IPS-18c (cell line): ENCODE measurements at regions not wholly inside any gene's neighbourhood (a gene's known extent, or its start where the extent isn't known, plus 50 kb on each side); places are given as distances from the start of the nearest gene placed in this dataset.

ENCODE experiments used
- H3K4me3 ChIP-seq: 2 replicates; pipeline ENCODE4 v1.7.0; 2013; ENCODE audit warnings: low read depth, mild to moderate bottlenecking, low read length, moderate library complexity; ENCODE audit not compliant: insufficient read depth
- H3K9me3 ChIP-seq: one replicate; pipeline ENCODE4 v1.6.1; 2013; ENCODE audit warnings: mild to moderate bottlenecking, low read length, moderate library complexity; ENCODE audit not compliant: control insufficient read depth, insufficient read depth

- peaks cover 3% of the 10 kb centered on the region for H3K9me3 ChIP-seq
- no peak overlapping the region for H3K4me3 ChIP-seq
Measured at GRCh38 chr2:236317938-236318396, 53.8 kb upstream of the ASB18 start.

- Histone ChIP-seq H3K4me3 (no peak overlapping the region), H3K9me3 (peaks cover 3% of the 10 kb centered on the region)
Measured at GRCh38 chr2:236318401-236318800, 54.2 kb upstream of the ASB18 start.

- H3K9me3 ChIP-seq: peaks cover 3% of the 10 kb centered on the region
- H3K4me3 ChIP-seq: no peak overlapping the region
Measured at GRCh38 chr2:236319036-236319435, 54.8 kb upstream of the ASB18 start.

DNA sequence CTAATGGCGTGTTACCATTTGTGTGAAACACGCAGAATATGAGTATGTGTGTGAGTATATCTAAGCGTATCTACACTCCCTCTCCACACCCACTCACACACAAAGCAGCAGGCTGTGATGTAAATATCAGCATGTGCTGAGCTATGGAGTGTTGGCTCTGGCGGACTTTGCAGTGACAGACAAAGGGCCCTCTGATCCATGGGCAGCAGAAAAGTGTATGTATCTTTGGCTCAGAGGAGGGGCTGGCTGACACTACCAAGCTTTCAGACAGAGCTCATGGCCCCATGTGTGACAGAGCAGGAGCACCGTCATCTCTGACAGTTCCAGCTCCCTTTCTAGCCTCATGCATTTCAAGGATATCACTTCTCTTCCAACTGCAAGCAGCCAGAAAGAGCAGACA lies 57.2 kb upstream of the ASB18 start:
- peaks cover 3% of the 10 kb centered on the region for H3K9me3 ChIP-seq
- no peak overlapping the region for H3K4me3 ChIP-seq

- Histone ChIP-seq H3K4me3 (no peak overlapping the region), H3K9me3 (no peaks in the 10 kb centered on the region)
Measured at GRCh38 chr2:236333417-236334121, 69.4 kb upstream of the ASB18 start.

DNA sequence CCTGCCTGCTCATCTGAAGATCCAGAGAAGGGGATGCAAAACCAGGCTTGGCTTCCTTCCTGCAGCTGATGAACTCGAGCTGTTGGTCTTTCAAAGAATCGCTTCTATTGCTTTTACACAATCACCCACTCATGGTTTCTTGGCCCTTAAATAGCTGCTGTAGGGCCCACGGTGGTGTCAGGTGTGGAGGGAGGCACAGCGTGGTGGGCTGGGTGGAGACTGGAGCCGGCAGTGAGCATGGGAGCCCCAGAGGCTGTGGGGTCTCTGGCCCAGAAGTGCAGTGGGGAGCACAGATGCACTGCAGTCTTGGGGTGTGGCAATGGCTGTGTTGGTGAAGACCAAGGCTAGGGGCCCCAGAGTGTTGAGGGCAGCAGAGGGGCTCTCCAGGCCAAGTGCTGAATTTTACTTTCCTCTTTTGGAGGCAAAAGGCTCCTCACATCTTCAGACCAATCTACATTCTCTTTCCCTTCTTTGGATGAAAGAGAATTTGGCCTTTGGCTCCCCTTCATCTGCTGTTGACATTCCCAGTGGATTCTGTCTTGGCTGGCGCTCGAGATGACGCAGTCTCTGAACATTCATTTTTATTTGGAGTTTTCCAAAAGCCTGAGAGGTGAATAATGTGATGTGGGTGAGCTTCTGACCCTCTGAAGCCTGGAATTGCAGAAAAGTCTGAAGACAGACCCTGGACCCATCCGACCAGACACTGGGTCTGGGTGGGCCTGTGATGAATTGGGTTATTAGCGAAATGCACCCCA lies 70.1 kb upstream of the ASB18 start:
- H3K4me3 ChIP-seq: no peak overlapping the region
- H3K9me3 ChIP-seq: no peaks in the 10 kb centered on the region

- Histone ChIP-seq H3K9me3 (no peaks in the 10 kb centered on the region), H3K4me3 (no peak overlapping the region)
Measured at GRCh38 chr2:236335696-236336574, 71.7 kb upstream of the ASB18 start.

DNA sequence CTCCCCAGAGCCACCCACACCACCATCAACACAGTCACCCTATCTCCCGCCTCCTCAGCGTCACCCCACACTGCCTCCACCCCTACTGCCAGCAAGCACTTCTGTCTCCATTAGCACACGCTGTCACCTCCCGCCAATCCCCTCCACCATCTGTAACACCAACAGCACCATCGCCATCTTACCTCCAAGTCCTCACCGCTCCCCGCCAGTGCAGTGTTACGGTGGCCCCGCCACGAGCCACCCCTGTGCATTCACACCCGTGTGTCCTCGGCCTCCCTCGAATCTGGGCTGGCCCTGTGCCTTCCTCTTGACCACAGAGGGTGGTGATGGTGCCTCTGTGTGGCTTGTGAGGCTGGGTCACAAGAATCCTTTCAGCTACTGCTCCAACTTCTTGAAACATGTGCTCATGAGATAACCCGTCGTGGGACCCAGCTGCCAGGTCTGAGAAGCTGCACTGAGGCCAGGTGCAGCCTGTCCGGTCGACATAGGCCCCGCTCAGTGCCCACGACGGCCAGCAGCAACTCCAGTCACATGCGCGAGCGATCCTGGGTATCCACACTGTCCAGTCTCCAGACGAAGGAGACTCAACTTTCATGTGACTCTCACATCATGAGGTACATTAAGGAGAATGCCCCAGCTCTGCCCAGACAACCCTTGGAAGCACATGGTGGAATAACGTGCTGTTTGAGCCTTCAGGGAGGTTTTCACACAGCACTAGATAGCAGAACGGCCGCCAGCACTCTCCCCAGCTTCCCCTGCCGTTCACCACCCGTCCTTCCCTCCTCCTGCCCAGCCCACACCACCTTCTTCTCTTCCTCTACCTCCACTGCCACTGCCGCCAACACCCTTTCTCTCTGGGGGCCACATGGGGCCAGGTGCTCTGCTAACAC lies 72.6 kb upstream of the ASB18 start:
- Histone ChIP-seq H3K9me3 (no peaks in the 10 kb centered on the region), H3K4me3 (no peak overlapping the region)

GRCh38 chr2:236337465-236338325 lies 73.5 kb upstream of the ASB18 start:
- Histone ChIP-seq H3K4me3 (no peak overlapping the region), H3K9me3 (no peaks in the 10 kb centered on the region)

DNA sequence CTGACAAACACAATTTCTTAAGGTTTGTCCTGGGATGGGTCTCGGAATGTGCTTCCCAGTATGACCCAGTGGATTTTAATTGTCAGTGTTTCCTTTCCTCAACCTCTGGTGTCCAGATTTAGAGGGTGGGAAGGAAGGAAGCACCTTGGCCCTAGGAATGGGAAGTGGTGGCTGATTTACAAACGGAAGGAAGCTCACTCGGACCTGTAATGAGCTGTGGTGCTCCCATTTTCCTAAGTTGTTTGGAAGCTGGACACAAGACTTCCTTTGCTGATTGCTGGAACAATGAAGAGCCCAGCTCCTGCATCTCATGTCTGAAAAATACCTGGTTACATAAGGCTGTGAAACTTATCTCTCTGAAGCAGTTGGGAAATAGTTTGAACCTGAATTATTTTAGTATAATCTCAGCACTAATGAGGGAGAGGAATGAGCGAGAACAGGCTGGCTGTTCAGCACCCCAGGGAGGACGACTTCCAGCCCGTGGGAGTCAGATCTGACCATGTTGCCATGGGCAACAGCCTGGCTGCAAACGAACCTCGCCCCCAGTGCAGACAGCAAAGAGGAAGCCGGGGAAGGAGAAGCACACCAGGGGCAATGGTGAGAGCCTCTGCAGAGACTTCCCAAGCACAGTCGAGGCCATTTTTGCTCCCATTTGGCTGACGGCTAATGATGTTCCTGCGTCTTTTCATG lies 74.4 kb upstream of the ASB18 start:
- no peak overlapping the region for H3K4me3 ChIP-seq
- no peaks in the 10 kb centered on the region for H3K9me3 ChIP-seq

DNA sequence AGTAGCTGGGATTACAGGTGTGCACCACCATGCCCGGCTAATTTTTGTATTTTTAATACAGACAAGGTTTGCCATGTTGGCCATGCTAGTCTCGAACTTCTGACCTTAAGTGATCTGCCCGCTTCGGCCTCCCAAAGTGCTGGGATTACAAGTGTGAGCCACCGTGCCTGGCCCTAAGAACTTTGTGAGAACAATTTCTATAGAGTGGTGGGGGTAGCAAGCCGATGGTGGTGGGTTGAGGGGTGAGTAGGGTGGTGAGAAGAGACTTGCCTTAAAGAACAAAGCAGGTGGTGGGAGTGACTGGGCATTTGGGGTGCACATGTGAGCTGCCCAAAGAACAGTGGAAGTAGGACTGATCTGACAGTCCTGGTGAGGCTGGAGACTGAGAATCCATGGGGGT lies 76.0 kb upstream of the ASB18 start:
- Histone ChIP-seq H3K4me3 (no peak overlapping the region), H3K9me3 (no peaks in the 10 kb centered on the region)

GRCh38 chr2:236341067-236341466 lies 76.9 kb upstream of the ASB18 start:
- H3K9me3 ChIP-seq: no peaks in the 10 kb centered on the region
- no peak overlapping the region for H3K4me3 ChIP-seq

GRCh38 chr2:236341721-236342120 lies 77.5 kb upstream of the ASB18 start:
- Histone ChIP-seq H3K9me3 (no peaks in the 10 kb centered on the region), H3K4me3 (no peak overlapping the region)

DNA sequence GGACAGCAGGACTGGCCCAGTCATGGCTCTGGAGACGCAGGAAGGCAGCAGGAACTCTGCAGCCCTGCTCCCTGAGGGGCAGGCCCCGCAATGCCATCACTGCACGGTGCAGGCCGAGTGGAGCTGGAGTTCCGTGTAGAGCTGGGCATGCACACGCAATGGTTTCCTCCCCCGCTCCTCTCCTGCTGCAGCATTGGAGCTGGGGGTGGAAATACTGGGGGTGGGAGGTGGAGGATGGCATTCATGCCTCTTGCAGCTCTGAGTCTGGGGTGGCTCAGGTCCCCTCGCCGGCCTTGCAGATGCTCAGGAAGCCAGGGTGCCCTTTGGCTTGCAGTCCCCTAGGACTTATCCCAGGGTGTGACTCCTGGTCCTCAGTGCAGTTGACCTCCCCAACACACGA lies 78.3 kb upstream of the ASB18 start:
- Histone ChIP-seq H3K4me3 (no peak overlapping the region), H3K9me3 (no peaks in the 10 kb centered on the region)

DNA sequence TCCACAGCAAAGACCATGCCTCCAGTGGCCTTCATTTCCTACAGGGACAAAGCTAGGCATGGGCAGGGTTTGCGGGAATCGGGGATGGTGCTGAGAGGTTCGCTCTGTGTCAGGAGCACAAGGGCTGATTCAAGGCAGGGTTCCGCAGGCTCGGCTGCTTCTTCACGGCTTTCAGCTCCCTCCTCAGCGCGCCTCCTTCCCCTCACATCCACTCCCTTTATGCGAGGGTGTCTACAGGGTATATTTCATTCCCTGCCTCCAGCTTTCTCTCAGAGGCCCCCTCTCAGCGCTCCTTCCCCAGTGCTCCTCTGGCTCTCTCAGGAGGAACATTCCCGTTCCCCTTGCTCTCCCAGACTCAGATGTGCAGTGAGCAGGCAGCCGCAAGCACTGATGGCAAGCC lies 78.7 kb upstream of the ASB18 start:
- no peaks in the 10 kb centered on the region for H3K9me3 ChIP-seq
- no peak overlapping the region for H3K4me3 ChIP-seq
